ENCODE measurements at regions not wholly inside any gene's neighbourhood (a gene's known extent, or its start where the extent isn't known, plus 50 kb on each side); places are given as distances from the start of the nearest gene placed in this dataset.

GRCh38 chr6:81689580-81689979, 62.9 kb downstream of the TENT5A start:
- no peaks in the 10 kb centered on the region for H3K9me3 ChIP-seq (ENCODE audit: control insufficient read depth in 4 of 4, low read length in 3 of 4)
- no peaks in the 10 kb centered on the region for H3K4me1 ChIP-seq (ENCODE audit: control insufficient read depth in 4 of 4, insufficient read depth in 4 of 4, low read length in 3 of 4)
- H3K27ac ChIP-seq (ENCODE audit: low read depth in 1 of 2, low read length in 2 of 2), result no peak overlapping the region
- no peaks in the 10 kb centered on the region for H3K27me3 ChIP-seq (ENCODE audit: control insufficient read depth in 4 of 4, insufficient read depth in 4 of 4, low read length in 3 of 4)
- TF ChIP-seq CTCF (IDR thresholded peaks at IDR 0.05; ENCODE audit: low read depth, low read length, missing input control) (no peak), YY1 (IDR thresholded peaks at IDR 0.05) (no peak), RAD21 (IDR thresholded peaks at IDR 0.05) (no peak), ZBTB33 (IDR thresholded peaks at IDR 0.05) (no peak), TAF1 (conservative IDR thresholded peaks at IDR 0.05) (no peak), FOXA2 (IDR thresholded peaks at IDR 0.05) (no peak), HNF4A (conservative IDR thresholded peaks at IDR 0.05) (no peak), SP1 (IDR thresholded peaks at IDR 0.05) (no peak), GABPA (IDR thresholded peaks at IDR 0.05 in 1 of 2, conservative IDR thresholded peaks at IDR 0.05 in 1 of 2) (no peak), RXRA (IDR thresholded peaks at IDR 0.05) (no peak), JUND (IDR thresholded peaks at IDR 0.05) (no peak)
- TF ChIP-seq, protein P1, sequence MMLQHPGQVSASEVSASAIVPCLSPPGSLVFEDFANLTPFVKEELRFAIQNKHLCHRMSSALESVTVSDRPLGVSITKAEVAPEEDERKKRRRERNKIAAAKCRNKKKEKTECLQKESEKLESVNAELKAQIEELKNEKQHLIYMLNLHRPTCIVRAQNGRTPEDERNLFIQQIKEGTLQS (IDR thresholded peaks at IDR 0.05), result no peak
- TF ChIP-seq, protein P2, sequence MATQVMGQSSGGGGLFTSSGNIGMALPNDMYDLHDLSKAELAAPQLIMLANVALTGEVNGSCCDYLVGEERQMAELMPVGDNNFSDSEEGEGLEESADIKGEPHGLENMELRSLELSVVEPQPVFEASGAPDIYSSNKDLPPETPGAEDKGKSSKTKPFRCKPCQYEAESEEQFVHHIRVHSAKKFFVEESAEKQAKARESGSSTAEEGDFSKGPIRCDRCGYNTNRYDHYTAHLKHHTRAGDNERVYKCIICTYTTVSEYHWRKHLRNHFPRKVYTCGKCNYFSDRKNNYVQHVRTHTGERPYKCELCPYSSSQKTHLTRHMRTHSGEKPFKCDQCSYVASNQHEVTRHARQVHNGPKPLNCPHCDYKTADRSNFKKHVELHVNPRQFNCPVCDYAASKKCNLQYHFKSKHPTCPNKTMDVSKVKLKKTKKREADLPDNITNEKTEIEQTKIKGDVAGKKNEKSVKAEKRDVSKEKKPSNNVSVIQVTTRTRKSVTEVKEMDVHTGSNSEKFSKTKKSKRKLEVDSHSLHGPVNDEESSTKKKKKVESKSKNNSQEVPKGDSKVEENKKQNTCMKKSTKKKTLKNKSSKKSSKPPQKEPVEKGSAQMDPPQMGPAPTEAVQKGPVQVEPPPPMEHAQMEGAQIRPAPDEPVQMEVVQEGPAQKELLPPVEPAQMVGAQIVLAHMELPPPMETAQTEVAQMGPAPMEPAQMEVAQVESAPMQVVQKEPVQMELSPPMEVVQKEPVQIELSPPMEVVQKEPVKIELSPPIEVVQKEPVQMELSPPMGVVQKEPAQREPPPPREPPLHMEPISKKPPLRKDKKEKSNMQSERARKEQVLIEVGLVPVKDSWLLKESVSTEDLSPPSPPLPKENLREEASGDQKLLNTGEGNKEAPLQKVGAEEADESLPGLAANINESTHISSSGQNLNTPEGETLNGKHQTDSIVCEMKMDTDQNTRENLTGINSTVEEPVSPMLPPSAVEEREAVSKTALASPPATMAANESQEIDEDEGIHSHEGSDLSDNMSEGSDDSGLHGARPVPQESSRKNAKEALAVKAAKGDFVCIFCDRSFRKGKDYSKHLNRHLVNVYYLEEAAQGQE (IDR thresholded peaks at IDR 0.05), result no peak
- 94% methylated on average over 3 of the region's 3 CpGs for WGBS
- no peaks in the 10 kb centered on the region for H3K36me3 ChIP-seq (ENCODE audit: control insufficient read depth in 4 of 4, insufficient read depth in 3 of 4, low read depth in 1 of 4, low read length in 3 of 4)
- H3K9ac ChIP-seq (ENCODE audit: low read depth in 1 of 2, low read length in 2 of 2), result no peak overlapping the region
- DNase-seq (ENCODE audit: low spot score), result no peak
- no peak overlapping the region for H3K4me3 ChIP-seq (ENCODE audit: low read depth in 1 of 3, low read length in 3 of 3)

GRCh38 chr6:81683912-81684311, 68.6 kb downstream of the TENT5A start:
- H3K9me3 ChIP-seq (ENCODE audit: control insufficient read depth in 4 of 4, low read length in 3 of 4), result no peaks in the 10 kb centered on the region
- no peak for DNase-seq (ENCODE audit: low spot score)
- H3K4me3 ChIP-seq (ENCODE audit: low read depth in 1 of 3, low read length in 3 of 3), result no peak overlapping the region
- no peaks in the 10 kb centered on the region for H3K4me1 ChIP-seq (ENCODE audit: control insufficient read depth in 4 of 4, insufficient read depth in 4 of 4, low read length in 3 of 4)
- H3K36me3 ChIP-seq (ENCODE audit: control insufficient read depth in 4 of 4, insufficient read depth in 3 of 4, low read depth in 1 of 4, low read length in 3 of 4), result no peaks in the 10 kb centered on the region
- H3K27ac ChIP-seq (ENCODE audit: low read depth in 1 of 2, low read length in 2 of 2), result no peak overlapping the region
- TF ChIP-seq GABPA (IDR thresholded peaks at IDR 0.05 in 1 of 2, conservative IDR thresholded peaks at IDR 0.05 in 1 of 2), result no peak
- TF ChIP-seq CTCF (IDR thresholded peaks at IDR 0.05; ENCODE audit: low read depth, low read length, missing input control), result no peak
- no peak for TF ChIP-seq SP1 (IDR thresholded peaks at IDR 0.05)
- no peak for TF ChIP-seq RAD21 (IDR thresholded peaks at IDR 0.05)
- no peak overlapping the region for H3K9ac ChIP-seq (ENCODE audit: low read depth in 1 of 2, low read length in 2 of 2)
- no peaks in the 10 kb centered on the region for H3K27me3 ChIP-seq (ENCODE audit: control insufficient read depth in 4 of 4, insufficient read depth in 4 of 4, low read length in 3 of 4)
- 73% methylated on average over 5 of the region's 5 CpGs for WGBS
